ENCODE measurements at regions not wholly inside any gene's neighbourhood (a gene's known extent, or its start where the extent isn't known, plus 50 kb on each side); places are given as distances from the start of the nearest gene placed in this dataset.

DNA sequence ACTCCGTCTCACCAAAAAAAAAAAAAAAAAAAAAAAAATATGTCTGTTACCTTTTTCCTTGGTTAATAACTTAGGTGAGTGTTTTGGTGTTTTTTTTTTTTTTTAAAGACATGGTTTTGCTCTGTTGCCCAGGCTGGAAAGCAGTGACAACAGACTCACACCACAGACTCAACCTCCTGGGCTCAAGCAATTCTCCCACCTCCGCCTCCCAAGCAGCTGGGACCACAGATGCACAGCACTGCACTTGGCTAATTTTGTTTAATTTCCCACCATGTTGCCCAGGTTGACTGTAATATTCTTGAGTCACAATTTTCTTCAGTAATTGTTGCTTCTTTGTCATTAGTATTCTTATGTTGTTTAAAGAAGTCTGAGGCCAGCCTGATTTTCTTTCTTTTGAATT is 149.2 kb upstream of the SYT6 start:
- no peaks in the 10 kb centered on the region for H3K9me3 ChIP-seq (ENCODE audit: control insufficient read depth, insufficient read depth, low read depth, low read length)
- no peaks in the 10 kb centered on the region for H3K4me1 ChIP-seq (ENCODE audit: control insufficient read depth, insufficient read depth, low read length)
- no peak overlapping the region for H3K27ac ChIP-seq (ENCODE audit: extremely low read depth, low read depth, low read length)
- POLR2A ChIA-PET = no interaction called here
- H3K4me3 ChIP-seq (ENCODE audit: low read depth, low read length) = no peak overlapping the region
- CTCF ChIA-PET = interaction anchor here (0.6 to 0.7 kb wide), 2 partner anchors 20 to 148 kb away, joined by 3 to 5 read pairs; no protein-coding TSS in a partner anchor
- no peaks in the 10 kb centered on the region for H3K36me3 ChIP-seq (ENCODE audit: control insufficient read depth in 2 of 2, insufficient read depth in 1 of 2, low read length in 2 of 2)
- TF ChIP-seq ZNF596 (tag by site-specific recombination; IDR thresholded peaks at IDR 0.05) (no peak), SP3 (tag by site-specific recombination; IDR thresholded peaks at IDR 0.05) (no peak), ZNF114 (tag by site-specific recombination; IDR thresholded peaks at IDR 0.05) (no peak), ZNF23 (tag by site-specific recombination; IDR thresholded peaks at IDR 0.05; ENCODE audit: borderline replicate concordance) (no peak), ZNF629 (tag by site-specific recombination; IDR thresholded peaks at IDR 0.05) (no peak), ZNF121 (tag by site-specific recombination; IDR thresholded peaks at IDR 0.05) (no peak), GLIS2 (tag by site-specific recombination; IDR thresholded peaks at IDR 0.05) (no peak), ZNF510 (tag by site-specific recombination; IDR thresholded peaks at IDR 0.05; ENCODE audit: insufficient replicate concordance) (no peak)
- TF ChIP-seq, protein P1, sequence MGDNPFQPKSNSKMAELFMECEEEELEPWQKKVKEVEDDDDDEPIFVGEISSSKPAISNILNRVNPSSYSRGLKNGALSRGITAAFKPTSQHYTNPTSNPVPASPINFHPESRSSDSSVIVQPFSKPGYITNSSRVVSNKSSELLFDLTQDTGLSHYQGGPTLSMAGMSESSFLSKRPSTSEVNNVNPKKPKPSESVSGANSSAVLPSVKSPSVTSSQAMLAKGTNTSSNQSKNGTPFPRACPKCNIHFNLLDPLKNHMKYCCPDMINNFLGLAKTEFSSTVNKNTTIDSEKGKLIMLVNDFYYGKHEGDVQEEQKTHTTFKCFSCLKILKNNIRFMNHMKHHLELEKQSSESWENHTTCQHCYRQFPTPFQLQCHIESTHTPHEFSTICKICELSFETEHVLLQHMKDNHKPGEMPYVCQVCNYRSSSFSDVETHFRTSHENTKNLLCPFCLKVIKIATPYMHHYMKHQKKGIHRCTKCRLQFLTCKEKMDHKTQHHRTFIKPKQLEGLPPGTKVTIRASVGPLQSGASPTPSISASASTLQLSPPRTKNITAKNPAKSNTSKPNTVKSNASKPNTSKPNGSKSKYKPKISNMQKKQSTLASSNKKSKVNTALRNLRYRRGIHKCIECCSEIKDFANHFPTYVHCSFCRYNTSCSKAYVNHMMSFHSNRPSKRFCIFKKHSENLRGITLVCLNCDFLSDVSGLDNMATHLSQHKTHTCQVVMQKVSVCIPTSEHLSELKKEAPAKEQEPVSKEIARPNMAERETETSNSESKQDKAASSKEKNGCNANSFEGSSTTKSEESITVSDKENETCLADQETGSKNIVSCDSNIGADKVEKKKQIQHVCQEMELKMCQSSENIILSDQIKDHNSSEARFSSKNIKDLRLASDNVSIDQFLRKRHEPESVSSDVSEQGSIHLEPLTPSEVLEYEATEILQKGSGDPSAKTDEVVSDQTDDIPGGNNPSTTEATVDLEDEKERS (tag by site-specific recombination; IDR thresholded peaks at IDR 0.05) = no peak

DNA sequence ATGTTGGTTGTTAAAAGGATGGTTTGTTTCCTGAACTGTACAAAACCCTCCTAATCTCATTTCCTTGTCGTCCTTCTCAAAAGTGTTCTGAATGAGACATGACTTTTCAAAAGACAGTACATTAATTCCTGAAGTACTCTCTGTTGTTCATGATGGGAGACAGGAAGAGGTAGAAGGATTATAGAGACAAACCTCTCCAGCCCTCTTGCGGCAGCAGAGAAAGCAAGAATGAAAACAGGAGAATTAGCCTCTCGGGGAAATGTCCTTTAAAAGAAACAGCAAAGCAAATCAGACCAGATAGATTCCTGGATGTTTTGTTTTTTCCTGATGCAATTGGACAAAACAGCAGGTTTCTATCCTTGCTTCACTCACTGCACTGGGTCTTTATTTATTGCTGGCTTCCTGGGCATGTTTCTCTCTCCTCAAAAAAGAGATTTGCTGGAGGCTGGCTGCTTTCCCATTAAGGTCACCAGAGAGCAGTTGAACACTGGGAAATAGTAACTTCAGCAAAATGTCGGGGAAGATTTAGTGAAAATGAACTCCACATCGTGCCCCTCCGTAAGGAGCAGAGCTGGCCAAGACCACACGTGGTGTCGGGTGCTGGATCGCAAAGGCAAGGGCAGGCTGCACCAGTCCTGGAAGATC is 145.8 kb upstream of the SYT6 start:
- H3K9me3 ChIP-seq (ENCODE audit: control insufficient read depth, insufficient read depth, low read depth, low read length) = no peaks in the 10 kb centered on the region
- H3K4me1 ChIP-seq (ENCODE audit: control insufficient read depth, insufficient read depth, low read length) = no peaks in the 10 kb centered on the region
- ChIA-PET CTCF (interaction anchor here (0.6 to 0.7 kb wide), 4 partner anchors 17 to 1122 kb away, joined by 3 to 5 read pairs (median 4); no protein-coding TSS in a partner anchor), POLR2A (no interaction called here)
- H3K36me3 ChIP-seq (ENCODE audit: control insufficient read depth in 2 of 2, insufficient read depth in 1 of 2, low read length in 2 of 2) = no peaks in the 10 kb centered on the region
- no peak overlapping the region for H3K4me3 ChIP-seq (ENCODE audit: low read depth, low read length)
- H3K27ac ChIP-seq (ENCODE audit: extremely low read depth, low read depth, low read length) = no peak overlapping the region
- TF ChIP-seq HOXC10 (CRISPR knock-in tag; IDR thresholded peaks at IDR 0.05) = no peak
- TF ChIP-seq, protein P2, sequence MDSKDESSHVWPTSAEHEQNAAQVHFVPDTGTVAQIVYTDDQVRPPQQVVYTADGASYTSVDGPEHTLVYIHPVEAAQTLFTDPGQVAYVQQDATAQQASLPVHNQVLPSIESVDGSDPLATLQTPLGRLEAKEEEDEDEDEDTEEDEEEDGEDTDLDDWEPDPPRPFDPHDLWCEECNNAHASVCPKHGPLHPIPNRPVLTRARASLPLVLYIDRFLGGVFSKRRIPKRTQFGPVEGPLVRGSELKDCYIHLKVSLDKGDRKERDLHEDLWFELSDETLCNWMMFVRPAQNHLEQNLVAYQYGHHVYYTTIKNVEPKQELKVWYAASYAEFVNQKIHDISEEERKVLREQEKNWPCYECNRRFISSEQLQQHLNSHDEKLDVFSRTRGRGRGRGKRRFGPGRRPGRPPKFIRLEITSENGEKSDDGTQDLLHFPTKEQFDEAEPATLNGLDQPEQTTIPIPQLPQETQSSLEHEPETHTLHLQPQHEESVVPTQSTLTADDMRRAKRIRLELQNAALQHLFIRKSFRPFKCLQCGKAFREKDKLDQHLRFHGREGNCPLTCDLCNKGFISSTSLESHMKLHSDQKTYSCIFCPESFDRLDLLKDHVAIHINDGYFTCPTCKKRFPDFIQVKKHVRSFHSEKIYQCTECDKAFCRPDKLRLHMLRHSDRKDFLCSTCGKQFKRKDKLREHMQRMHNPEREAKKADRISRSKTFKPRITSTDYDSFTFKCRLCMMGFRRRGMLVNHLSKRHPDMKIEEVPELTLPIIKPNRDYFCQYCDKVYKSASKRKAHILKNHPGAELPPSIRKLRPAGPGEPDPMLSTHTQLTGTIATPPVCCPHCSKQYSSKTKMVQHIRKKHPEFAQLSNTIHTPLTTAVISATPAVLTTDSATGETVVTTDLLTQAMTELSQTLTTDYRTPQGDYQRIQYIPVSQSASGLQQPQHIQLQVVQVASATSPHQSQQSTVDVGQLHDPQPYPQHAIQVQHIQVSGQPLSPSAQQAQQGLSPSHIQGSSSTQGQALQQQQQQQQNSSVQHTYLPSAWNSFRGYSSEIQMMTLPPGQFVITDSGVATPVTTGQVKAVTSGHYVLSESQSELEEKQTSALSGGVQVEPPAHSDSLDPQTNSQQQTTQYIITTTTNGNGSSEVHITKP (tag by site-specific recombination; IDR thresholded peaks at IDR 0.05) = no peak
- no peak for TF ChIP-seq ZNF843 (tag by site-specific recombination; IDR thresholded peaks at IDR 0.05)
- TF ChIP-seq, protein P3, sequence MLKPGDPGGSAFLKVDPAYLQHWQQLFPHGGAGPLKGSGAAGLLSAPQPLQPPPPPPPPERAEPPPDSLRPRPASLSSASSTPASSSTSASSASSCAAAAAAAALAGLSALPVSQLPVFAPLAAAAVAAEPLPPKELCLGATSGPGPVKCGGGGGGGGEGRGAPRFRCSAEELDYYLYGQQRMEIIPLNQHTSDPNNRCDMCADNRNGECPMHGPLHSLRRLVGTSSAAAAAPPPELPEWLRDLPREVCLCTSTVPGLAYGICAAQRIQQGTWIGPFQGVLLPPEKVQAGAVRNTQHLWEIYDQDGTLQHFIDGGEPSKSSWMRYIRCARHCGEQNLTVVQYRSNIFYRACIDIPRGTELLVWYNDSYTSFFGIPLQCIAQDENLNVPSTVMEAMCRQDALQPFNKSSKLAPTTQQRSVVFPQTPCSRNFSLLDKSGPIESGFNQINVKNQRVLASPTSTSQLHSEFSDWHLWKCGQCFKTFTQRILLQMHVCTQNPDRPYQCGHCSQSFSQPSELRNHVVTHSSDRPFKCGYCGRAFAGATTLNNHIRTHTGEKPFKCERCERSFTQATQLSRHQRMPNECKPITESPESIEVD (tag by site-specific recombination; IDR thresholded peaks at IDR 0.05) = no peak
- TF ChIP-seq GFI1B (tag by site-specific recombination; IDR thresholded peaks at IDR 0.05) = no peak
- TF ChIP-seq ZNF335 (tag by site-specific recombination; conservative IDR thresholded peaks at IDR 0.05) = no peak
- no peak for TF ChIP-seq MZF1 (tag by site-specific recombination; IDR thresholded peaks at IDR 0.05; ENCODE audit: borderline replicate concordance)
- TF ChIP-seq, protein P1 (tag by site-specific recombination; IDR thresholded peaks at IDR 0.05) = no peak
- TF ChIP-seq ZNF239 (tag by site-specific recombination; IDR thresholded peaks at IDR 0.05) = no peak
- TF ChIP-seq MYNN (tag by site-specific recombination; IDR thresholded peaks at IDR 0.05; ENCODE audit: borderline replicate concordance) = no peak
- TF ChIP-seq GLI2 (tag by site-specific recombination; IDR thresholded peaks at IDR 0.05; ENCODE audit: borderline replicate concordance, low read depth) = no peak
- TF ChIP-seq, protein P4, sequence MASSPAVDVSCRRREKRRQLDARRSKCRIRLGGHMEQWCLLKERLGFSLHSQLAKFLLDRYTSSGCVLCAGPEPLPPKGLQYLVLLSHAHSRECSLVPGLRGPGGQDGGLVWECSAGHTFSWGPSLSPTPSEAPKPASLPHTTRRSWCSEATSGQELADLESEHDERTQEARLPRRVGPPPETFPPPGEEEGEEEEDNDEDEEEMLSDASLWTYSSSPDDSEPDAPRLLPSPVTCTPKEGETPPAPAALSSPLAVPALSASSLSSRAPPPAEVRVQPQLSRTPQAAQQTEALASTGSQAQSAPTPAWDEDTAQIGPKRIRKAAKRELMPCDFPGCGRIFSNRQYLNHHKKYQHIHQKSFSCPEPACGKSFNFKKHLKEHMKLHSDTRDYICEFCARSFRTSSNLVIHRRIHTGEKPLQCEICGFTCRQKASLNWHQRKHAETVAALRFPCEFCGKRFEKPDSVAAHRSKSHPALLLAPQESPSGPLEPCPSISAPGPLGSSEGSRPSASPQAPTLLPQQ (tag by site-specific recombination; IDR thresholded peaks at IDR 0.05) = no peak
- TF ChIP-seq ZBTB21 (tag by site-specific recombination; IDR thresholded peaks at IDR 0.05) = no peak
- TF ChIP-seq ZSCAN23 (tag by site-specific recombination; IDR thresholded peaks at IDR 0.05) = no peak

Data from HEK293 (cell line).